ENCODE measurements at regions not wholly inside any gene's neighbourhood (a gene's known extent, or its start where the extent isn't known, plus 50 kb on each side); places are given as distances from the start of the nearest gene placed in this dataset.

DNA sequence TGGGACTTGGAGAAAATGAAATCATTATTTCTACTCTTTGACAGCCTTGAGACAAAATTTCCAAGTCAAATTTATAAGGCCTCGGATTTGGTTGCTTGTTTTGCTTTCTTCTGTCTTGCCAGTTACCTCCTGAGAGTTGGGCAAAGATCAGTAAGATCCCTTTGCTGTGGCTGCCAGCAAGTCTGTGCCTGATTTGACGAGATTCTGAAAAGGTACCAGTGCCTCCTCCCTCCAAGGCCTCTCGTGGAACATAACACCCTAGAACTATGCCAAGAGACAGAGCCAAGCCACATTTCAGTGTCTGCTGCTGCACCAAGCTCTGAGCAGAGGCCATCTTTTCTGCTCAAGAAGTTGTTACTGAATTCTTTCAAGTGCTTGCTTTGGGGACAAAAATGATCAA, 61.0 kb downstream of the GTPBP8 start:
- DNase-seq: no peak

DNA sequence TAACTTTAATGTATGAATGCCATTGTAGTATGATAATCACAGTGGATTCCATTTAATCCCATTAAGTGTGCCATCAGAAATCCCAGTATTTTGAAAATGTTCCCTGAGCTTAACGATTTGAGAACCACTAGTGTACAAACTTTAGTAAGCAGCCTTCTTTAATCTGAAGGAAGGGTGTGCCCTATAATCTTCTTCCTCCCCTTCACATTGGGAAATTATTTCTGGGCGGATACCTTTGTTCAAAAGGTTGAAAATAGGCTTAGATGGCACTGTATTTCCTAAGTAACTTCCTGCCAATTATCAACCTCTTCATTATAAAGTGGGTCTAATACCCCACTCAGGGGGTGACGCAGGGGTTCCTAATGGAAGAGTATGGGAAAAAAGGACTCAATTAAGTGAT, 62.4 kb downstream of the GTPBP8 start:
- DNase-seq: no peak

DNA sequence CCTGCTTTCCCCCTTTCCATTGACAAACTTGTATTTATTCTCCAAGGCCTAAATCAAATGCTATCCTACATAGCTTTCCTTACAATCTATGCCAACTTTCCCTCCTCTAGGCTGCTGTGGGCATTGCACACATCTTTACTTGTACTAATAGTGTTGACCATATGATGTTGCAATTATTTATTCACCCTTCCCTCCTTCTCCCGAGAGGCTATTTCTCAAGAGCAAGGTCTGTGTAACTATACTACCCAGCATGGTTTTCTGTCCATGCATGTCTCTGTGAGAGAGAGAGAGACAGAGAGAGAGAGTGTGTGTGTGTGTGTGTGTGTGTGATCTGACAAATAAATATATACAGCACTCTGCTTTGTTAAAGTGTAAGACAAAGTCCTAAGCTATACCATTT, 63.8 kb downstream of the GTPBP8 start:
- no peak for DNase-seq

DNA sequence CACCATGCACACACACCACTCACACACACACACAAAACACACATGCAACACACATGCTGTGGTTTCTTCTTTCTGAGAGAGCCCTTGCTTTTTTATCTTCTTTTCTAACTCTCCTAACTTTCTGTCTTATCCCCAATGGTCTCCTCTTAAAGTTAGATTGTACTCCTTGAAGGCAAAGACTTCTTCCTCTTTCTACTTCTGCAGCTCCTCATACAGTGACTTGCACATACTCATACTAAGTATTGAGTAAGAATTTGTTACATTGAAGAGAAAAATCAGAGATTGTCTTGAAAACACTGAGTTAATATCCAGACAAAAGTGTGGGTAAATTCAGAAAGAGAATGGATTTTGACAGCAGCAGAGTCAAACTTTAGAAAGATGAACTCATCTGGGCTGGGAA, 64.4 kb downstream of the GTPBP8 start:
- DNase-seq: no peak

DNA sequence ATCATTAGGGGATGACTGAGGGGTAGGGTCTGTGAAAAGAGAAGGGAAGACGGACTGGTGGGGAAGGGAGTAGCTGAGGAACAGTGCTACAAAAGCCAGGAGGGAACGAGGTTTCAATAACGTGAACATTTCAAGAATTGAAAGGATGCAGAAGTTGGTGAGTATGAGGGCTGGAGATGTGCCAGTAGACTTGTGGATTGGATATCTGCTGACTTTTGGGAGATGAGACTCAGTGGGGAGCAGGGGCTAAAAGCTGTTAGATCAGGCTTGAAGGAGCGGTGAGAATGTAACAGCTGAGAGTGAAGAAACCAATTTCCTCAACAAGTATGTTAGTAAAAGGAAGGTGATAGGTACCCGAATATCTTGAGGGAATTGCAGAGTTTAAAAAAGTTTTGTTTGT, 65.2 kb downstream of the GTPBP8 start:
- no peak for DNase-seq

DNA sequence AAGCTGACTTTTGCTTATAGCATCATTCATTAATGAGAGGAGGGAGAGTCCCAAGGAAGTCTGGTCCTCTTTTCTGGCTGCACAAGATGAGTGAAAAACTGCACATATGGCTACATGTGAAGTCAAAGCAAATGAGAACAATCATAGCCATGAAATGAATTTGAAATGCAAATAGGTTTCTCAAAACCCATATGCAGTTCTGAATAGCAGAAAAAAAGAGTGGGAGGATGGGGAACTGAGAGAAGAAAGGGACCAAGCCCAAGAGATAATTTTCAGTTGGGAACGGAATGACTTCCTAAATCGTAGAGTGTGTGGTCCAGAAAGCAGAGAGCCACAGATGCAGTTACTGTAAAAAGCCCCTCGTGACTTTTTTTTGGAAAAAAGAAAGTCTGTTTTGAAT, 66.3 kb downstream of the GTPBP8 start:
- DNase-seq: no peak

DNA sequence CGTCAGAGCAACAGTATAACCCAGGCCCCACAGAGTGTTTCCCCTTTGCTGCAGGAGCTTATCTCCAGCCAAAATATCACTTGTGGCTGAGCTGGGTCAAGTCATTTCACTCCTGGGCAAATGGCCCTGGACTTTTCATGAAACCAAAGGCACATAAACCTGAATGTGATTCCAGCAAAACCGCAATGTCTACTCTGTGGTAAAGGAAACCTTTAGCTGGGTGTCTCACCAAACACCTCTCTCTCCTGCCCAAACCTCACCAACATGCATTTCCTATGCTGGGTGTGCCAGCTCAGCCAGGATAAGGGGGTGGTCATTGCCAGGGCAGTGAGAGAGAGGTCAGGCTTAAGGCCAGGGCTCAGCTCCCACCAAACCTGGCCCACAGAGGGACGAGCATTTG, 67.4 kb downstream of the GTPBP8 start:
- DNase-seq: no peak

DNA sequence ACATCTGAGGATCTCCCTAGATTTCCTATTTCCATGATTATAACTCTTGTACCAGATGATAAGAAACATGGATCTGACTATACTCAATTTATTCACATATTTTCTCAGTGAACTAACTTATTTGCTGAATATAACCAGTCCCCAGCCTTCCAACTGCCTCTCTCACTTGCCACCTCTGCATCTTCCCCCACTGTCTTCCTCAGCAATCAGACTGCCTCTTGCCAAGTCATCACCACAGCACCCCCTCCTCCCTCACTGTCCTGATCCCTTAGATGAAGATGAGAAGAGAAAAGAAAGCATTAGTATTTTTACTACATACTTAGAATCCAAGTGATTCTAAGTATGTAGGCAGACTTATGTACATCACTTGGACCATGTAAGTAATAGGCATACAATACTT, 71.9 kb downstream of the GTPBP8 start:
- no peak for DNase-seq

DNA sequence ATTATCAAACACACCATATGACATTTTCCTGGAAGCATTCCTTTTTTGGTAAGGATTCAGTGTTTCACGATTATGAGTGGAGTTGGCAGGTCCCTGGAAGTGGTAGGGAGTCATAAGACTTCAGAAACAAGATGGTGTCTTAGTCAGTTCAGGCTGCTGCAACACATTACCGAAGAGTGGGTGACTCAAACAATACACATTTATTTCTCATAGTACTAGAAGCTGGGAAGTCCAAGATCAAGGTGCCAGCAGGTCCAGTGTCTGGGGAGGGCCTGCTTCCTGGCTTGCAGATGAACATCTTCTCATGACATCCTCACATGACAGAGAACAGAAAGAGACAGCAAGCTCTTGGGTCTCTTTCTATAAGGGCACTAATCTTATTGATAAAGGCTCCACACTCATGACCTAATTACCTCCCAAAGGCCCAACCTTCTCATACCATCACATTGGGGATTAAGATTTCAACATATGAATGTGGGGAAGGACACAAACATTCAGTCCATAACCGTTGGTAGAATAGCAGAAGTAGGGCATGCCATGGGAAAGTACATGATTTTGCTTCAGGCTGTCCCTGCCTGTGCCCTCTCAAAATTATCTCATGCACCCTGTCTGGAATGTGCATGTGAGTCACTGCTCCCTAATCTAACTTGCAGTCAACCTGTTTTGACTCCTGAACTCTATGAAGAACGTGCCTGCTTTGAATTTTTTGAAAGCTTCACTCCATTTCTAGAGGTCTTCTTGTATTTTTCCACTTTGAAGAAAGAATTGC, 72.5 kb downstream of the GTPBP8 start:
- no peak for DNase-seq

DNA sequence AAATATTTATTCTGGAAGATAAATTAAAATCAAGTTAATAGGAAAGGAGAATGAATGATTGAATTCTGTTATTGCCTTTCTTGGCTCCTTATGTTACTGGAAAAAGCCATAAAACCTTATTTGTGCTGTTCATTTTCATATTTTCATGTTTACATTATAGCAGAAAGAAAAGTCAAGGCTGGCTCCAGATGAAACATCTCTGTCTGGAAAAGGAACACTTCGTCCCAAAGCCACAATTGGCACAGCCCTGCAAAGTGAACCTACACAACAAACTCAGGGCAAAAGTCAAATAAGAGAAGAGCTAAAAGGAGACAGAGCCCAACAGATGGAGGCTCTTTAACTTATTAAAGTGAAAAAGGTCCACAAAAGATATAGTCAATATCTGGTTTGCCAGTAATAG, 73.4 kb downstream of the GTPBP8 start:
- no peak for DNase-seq

DNA sequence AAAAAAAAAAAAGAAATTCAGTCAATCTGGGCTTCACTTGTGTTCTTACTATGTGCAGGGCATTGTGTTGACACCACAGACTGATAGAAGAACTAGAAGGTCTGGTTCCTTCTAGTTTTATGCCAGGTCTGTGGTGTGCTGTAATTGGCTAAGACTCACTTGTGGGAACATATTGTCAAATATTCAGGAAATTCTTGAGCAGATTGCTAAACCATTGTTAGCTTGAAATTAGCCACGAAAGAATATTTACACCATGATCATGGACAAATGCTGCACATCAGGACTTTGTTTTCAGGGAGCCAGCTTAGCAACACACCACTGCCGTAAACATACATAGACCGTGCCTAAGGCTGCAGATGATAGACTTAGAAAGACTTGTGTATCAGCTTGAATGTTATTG, 74.6 kb downstream of the GTPBP8 start:
- no peak for DNase-seq

DNA sequence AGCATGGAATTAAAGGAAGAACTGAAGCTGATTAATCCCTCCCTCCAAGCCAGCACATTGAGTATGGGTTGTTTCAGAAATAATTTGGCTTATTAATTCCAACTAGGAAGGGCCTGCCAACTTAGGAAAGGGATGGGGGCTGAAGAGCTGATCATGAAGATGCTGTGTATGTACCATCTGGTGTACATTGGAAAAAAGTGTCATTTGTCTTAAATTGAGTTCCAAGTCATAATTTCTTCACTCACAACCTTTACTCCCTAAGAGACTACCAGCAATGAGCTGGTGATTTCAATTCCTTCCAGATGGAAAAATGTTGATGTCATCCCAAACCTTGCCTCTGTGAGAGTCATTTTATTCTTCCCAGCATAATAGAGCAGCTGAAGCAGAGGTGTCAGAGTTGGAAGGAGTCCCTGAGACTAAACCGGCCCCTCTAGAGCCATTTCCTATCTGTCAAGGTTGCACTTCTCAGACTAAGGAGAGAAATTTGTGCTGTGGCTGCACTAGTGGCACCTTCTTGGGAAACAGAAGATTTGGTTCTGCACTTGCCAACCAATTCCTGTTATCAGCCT, 79.4 kb downstream of the GTPBP8 start:
- DNase-seq: no peak

DNA sequence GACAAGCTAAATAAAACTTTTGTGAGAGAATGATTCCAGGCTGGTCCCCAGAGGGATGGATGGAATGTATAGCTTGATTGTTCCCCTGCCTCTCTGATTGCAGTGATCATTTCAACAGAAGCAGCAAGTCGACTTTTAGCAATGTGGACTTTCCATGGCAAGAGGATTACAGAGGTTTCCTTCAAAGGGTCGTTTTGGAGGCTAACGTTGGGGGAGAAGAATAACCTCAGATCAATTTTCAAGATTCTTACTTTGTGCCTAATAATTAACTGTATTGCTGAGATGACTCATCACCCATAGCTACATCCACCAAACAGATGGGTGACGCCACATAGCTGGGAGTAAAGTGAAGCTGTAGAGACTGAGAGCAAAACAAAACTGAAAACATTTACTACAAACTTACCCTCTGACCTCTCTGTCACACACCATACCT, 79.9 kb downstream of the GTPBP8 start:
- DNase-seq: no peak

DNA sequence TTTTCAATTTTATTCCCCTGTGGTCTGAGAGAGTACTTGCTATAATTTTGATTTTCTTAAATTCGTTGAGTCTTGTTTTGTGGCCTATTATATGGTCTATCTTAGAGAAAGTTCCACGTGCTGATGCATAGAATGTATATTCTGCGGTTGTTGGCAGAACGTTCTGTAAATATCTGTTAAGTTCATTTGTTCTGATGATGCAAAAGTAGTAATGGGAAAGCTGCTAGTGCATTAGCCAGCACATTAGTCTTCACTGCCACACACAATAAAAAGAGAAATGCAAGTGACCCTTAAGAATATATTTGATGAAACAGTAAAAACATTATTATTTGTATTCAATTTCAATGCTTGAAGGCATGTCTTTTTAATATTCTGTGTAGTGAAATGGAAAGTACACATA, 84.8 kb downstream of the GTPBP8 start:
- no peak for DNase-seq

DNA sequence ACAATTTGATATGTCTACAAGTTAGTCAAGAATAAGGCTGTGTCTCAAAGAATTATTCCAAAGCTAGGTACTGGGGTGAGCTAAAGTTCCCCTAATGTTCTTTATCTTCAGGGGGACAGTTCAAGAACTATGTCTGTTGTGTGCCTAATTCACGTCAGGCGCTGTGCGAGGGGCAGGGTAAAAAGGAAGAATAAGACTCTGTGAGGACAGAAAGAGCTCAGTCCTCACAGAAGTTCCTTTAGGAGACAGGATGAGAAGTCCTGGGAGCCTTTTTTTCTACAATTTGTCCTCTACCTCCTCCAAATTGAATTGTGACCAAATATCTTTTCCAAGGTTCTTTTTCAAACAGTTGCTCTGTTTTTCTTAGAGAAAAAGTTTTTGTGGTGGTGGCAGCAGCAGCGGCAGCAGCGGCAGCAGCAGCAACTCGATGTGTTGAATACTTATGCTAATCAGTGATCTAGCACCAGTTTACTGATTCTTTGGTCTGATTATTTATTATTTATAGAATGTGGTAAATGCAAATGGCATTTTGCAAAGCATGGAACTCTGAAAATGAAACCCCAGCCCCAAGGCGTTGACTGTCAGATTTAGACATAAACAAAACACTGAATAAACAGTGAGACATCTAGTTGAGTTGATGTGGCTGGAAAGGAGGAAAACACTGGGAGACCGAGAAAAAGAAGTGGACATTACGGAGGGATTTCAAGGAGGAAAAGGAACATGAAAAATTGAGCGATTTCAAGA, 88.6 kb downstream of the GTPBP8 start:
- no peak for DNase-seq

DNA sequence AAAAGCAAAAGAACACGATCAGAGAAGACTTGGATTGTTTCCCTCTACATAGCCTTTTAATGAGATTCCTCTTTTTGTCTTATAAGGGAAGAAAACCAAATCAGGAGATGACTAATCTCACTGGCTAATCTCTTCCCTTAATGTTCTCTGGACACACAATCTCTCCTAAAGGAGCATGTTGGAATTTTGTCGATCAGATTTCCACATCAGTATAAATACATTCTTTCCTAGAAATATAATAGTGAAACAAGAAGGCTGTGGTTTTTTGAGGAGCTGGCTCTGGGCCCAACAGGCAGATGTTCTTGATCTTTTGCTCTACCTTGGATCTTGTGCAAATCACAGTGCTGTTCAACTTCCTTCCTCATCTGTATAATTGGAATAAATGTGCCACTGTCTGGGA, 94.0 kb downstream of the GTPBP8 start:
- DNase-seq: no peak

DNA sequence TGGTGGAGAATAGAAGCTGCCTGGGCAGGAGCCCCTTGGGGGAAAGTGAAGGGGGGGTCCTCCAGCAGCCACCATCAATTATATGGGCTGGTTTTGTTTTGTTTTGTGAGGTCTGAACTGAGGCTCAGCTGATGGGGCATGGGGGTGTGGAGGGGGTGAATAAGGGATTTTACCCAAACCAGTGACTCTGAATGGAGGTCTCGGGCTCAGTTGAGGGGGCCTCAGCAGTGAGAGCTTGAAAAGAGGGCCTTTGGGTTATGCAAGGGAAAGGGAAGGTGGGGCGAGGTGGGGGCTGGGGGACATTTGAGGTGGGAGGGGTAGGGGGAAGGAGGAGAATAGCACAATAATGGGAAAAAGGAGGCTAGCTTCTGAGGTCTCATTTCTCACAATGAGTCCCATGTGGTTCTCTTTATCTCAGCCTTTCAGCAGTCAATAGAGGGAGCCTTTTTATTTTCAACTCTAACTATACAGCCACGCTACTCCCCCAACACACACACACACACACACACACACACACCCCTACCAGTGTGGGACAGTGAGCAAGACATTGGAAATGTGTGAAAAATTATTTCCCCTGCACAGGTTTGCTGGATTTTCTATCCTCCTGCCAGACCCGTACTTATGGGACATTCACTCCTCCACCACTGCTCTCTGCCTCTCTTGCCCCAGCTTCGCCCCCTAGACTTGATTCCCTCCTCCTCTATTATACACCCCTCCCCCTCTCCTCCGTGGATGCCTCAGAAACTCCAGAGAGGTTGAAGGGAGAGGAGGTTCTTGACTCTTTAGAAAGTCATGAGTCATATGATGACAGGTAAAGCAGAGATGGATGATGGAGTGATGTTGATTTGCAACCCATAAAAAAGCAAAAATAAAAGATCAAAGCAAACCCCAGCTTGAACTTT, 96.0 kb downstream of the GTPBP8 start:
- no peak for DNase-seq

DNA sequence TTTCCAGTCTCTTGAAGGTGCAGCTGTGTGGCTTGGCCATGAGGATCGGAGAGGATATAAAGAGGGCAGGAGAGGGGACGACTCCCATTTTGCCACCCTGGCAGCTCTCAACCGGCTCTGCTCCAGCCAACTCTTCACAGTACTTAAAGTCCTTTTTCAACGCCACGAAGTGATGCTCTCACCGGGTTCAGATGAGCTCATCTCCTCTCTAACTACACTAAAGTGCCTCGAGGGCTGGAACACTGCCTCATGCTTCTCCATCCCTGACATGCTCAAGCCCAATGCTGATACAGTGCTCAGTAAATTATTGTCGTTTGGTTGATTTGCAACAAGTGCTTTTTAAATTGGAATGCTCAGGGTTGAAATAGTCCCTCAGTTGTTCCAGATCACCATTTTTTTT, 97.8 kb downstream of the GTPBP8 start:
- DNase-seq: no peak

DNA sequence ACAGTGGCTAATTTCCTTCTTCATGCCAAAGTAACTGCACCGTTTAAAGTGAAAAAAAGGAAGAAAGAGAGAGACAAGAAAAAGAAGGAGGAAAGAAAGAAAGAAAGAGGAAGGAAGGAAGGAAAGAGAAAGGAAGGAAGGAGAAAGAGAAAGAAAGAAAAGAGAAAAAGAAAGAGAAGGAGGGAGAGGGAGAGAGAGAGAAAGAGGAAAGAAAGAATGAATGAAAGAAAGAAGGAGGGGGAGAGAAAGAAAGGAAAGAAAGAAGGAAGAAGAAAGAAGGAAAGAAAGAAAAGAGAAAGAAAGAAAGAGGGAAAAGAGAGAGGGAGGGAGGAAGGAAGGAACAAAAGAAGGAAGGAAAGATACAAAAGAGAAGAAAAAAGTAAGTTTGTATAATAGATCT, 100.6 kb downstream of the GTPBP8 start:
- no peak for DNase-seq

DNA sequence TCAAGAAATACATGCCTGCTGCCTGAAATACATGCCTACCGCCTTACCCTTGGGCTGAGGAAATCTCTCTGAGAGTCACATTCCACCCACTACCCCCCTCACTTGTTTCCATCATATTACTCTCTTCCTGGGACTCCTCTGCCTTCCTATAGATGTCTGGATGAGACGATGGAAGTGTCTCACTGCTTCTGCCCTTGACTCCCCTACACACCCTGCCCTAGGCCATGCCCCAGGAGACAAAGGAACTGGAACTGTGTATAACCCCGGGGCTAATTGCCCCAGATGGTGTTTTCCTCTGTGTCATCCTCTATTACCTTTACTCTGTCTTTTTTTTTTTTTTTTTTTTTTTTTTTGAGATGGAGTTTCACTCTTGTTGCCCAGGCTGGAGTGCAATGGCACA, 102.0 kb downstream of the GTPBP8 start:
- DNase-seq: no peak

DNA sequence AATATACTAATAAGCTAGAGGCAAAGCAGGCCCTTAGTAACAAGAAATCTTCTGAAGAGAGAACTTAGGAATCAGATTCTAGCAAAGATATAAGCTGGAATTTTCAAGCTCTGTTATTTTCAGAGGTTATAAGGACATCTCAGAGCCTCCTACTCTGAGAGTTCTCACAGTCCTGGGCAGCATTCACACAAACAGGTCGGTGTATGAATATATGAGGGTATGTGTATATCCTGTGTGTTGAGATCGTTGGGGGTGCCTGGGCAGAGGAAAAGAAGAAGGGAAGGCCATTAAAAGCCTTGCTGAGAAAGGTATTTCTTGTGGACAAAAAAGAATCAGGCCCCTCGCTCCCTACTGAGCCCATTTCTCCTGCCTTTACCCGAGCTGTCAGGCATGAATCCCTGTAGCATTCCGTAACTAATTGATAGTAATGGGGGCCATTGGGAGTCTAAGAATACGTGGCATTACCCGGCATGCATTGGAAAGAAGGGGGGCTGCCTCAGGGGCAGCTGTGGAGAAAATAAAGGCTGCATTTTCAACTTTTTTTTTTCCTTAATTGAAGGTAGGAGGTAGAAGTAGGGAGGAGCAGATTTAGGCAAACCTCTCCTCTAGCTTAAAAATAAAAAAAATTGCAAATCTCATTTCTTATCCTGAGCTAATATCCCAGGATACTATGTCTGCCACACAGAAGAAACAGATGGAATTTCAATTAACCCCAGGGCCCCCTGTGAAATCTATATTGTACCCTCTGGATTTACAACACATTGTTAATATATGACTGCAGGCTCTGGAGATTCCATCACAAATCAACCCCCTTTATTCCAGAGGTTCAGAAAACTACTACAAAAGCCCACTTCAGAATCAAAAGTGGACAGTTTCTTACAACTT, 103.8 kb downstream of the GTPBP8 start:
- no peak for DNase-seq

DNA sequence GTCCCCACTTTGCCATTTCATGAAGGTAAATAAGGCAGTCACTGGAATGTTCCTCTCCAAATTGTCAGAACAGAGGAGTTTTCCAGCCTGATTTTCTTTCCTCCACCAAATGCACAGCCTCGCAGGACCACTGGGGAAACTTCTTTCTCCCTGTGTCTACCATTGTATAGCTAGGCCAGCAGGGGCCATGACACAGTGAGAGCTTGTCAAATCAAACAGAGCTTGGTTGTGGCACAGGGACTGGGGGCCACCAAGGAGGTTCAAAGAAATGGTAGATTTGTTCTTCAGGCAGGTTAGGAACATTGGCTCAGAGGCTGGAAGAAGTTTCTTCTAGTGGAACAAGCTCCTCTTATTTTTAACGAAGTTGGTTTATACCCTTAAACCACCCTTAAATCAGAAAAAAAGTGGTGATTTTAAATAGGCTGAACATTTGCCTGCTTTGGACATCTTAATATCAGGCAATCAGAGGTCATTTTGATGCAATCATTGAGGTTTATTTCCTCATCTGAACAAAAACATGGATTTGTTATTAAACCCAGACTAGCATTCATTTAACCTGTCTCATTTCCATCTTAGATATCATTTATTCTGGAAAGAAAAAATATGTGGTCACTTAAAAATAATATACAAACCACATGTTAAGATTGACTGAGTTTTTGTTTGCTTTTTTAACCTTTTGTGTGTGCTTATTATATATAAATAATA, 105.6 kb downstream of the GTPBP8 start:
- no peak for DNase-seq
